Endothelial cell of umbilical vein (primary cell): ENCODE measurements at regions not wholly inside any gene's neighbourhood (a gene's known extent, or its start where the extent isn't known, plus 50 kb on each side); places are given as distances from the start of the nearest gene placed in this dataset.

Source experiments
- EZH2 ChIP-seq: IDR thresholded peaks from 2 replicates; pipeline ENCODE4 v1.6.1; 2012; ENCODE audit warnings: borderline replicate concordance, low read depth, mild to moderate bottlenecking, moderate library complexity, low read length, inconsistent platforms; ENCODE audit not compliant: severe bottlenecking
- JUN ChIP-seq: IDR thresholded peaks from 2 replicates; pipeline ENCODE4 v1.6.1; 2011; ENCODE audit warnings: borderline replicate concordance, low read depth; ENCODE audit not compliant: insufficient read length, insufficient read depth
- MAX ChIP-seq: IDR thresholded peaks from 2 replicates; pipeline ENCODE4 v1.6.1; 2011; ENCODE audit not compliant: insufficient read depth, insufficient read length
- POLR2A ChIP-seq: IDR thresholded peaks from 2 replicates; pipeline ENCODE4 v1.6.1; 2012; ENCODE audit warnings: low read depth, mild to moderate bottlenecking, control low read depth, low read length
- TF ChIP-seq, protein P1 (sequence below), 2 donors: IDR thresholded peaks; 1 replicate in 1 of 2; 2 replicates in 1 of 2; pipeline ENCODE4 v1.5.1; 2011; ENCODE audit warnings: low read length in 2 of 2, mild to moderate bottlenecking in 2 of 2, moderate library complexity in 2 of 2, control low read depth in 1 of 2, inconsistent platforms in 1 of 2, low read depth in 1 of 2; ENCODE audit not compliant: insufficient read depth in 1 of 2; ENCODE audit errors: extremely low read depth in 1 of 2

- TF ChIP-seq POLR2A (no peak), JUN (no peak), MAX (no peak), EZH2 (no peak)
- TF ChIP-seq, protein P1, sequence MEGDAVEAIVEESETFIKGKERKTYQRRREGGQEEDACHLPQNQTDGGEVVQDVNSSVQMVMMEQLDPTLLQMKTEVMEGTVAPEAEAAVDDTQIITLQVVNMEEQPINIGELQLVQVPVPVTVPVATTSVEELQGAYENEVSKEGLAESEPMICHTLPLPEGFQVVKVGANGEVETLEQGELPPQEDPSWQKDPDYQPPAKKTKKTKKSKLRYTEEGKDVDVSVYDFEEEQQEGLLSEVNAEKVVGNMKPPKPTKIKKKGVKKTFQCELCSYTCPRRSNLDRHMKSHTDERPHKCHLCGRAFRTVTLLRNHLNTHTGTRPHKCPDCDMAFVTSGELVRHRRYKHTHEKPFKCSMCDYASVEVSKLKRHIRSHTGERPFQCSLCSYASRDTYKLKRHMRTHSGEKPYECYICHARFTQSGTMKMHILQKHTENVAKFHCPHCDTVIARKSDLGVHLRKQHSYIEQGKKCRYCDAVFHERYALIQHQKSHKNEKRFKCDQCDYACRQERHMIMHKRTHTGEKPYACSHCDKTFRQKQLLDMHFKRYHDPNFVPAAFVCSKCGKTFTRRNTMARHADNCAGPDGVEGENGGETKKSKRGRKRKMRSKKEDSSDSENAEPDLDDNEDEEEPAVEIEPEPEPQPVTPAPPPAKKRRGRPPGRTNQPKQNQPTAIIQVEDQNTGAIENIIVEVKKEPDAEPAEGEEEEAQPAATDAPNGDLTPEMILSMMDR (IDR thresholded peaks at IDR 0.05; ENCODE audit: extremely low read depth in 1 of 2, insufficient read depth in 1 of 2, low read depth in 1 of 2, low read length in 2 of 2): no peak
Observed at GRCh38 chr14:76968621-76969063, 59.9 kb downstream of the IRF2BPL start.
